IPS-15b (cell line): ENCODE measurements at regions not wholly inside any gene's neighbourhood (a gene's known extent, or its start where the extent isn't known, plus 50 kb on each side); places are given as distances from the start of the nearest gene placed in this dataset.

Source experiments
- H3K27me3 ChIP-seq: one replicate; pipeline ENCODE4 v1.6.1; 2013; ENCODE audit warnings: low read length; ENCODE audit not compliant: control insufficient read depth, insufficient read depth
- H3K36me3 ChIP-seq: one replicate; pipeline ENCODE4 v1.6.1; 2013; ENCODE audit warnings: low read length; ENCODE audit not compliant: control insufficient read depth, insufficient read depth
- H3K4me1 ChIP-seq: one replicate; pipeline ENCODE4 v1.6.1; 2013; ENCODE audit warnings: mild to moderate bottlenecking, low read length; ENCODE audit not compliant: control insufficient read depth, insufficient read depth
- H3K4me3 ChIP-seq: one replicate; pipeline ENCODE4 v1.5.1; 2013; ENCODE audit warnings: low read depth, low read length
- H3K9ac ChIP-seq: one replicate; pipeline ENCODE4 v1.6.1; 2013; ENCODE audit warnings: low read depth, mild to moderate bottlenecking, low read length
- H3K9me3 ChIP-seq: one replicate; pipeline ENCODE4 v1.6.1; 2013; ENCODE audit warnings: mild to moderate bottlenecking, low read length; ENCODE audit not compliant: control insufficient read depth, insufficient read depth

- Histone ChIP-seq H3K4me1 (no peaks in the 10 kb centered on the region), H3K27me3 (no peaks in the 10 kb centered on the region), H3K9ac (no peak overlapping the region), H3K36me3 (no peaks in the 10 kb centered on the region), H3K4me3 (no peak overlapping the region), H3K9me3 (no peaks in the 10 kb centered on the region)
Observed at GRCh38 chr9:118570066-118570465, 799.2 kb downstream of the BRINP1 start.

- Histone ChIP-seq H3K4me3 (no peak overlapping the region), H3K27me3 (no peaks in the 10 kb centered on the region), H3K9ac (no peak overlapping the region), H3K36me3 (no peaks in the 10 kb centered on the region), H3K9me3 (no peaks in the 10 kb centered on the region), H3K4me1 (no peaks in the 10 kb centered on the region)
Observed at GRCh38 chr9:118575341-118576070, 793.7 kb downstream of the BRINP1 start.

- Histone ChIP-seq H3K9me3 (no peaks in the 10 kb centered on the region), H3K4me3 (no peak overlapping the region), H3K27me3 (no peaks in the 10 kb centered on the region), H3K36me3 (no peaks in the 10 kb centered on the region), H3K9ac (no peak overlapping the region), H3K4me1 (no peaks in the 10 kb centered on the region)
Observed at GRCh38 chr9:118577121-118577520, 792.1 kb downstream of the BRINP1 start.

- Histone ChIP-seq H3K27me3 (no peaks in the 10 kb centered on the region), H3K36me3 (no peaks in the 10 kb centered on the region), H3K4me1 (no peaks in the 10 kb centered on the region), H3K4me3 (no peak overlapping the region), H3K9ac (no peak overlapping the region), H3K9me3 (no peaks in the 10 kb centered on the region)
Observed at GRCh38 chr9:118578467-118578866, 790.8 kb downstream of the BRINP1 start.

GRCh38 chr9:118583414-118583813, 785.8 kb downstream of the BRINP1 start:
- no peaks in the 10 kb centered on the region for H3K36me3 ChIP-seq
- H3K27me3 ChIP-seq: no peaks in the 10 kb centered on the region
- H3K9ac ChIP-seq: no peak overlapping the region
- no peaks in the 10 kb centered on the region for H3K4me1 ChIP-seq
- no peaks in the 10 kb centered on the region for H3K9me3 ChIP-seq
- no peak overlapping the region for H3K4me3 ChIP-seq

GRCh38 chr9:118586978-118587377, 782.3 kb downstream of the BRINP1 start:
- Histone ChIP-seq H3K36me3 (no peaks in the 10 kb centered on the region), H3K9ac (no peak overlapping the region), H3K4me1 (no peaks in the 10 kb centered on the region), H3K4me3 (no peak overlapping the region), H3K9me3 (no peaks in the 10 kb centered on the region), H3K27me3 (no peaks in the 10 kb centered on the region)

- H3K9me3 ChIP-seq: no peaks in the 10 kb centered on the region
- no peak overlapping the region for H3K9ac ChIP-seq
- H3K4me1 ChIP-seq: no peaks in the 10 kb centered on the region
- no peaks in the 10 kb centered on the region for H3K27me3 ChIP-seq
- no peaks in the 10 kb centered on the region for H3K36me3 ChIP-seq
- H3K4me3 ChIP-seq: no peak overlapping the region
Observed at GRCh38 chr9:118594428-118594827, 774.8 kb downstream of the BRINP1 start.

- Histone ChIP-seq H3K9ac (no peak overlapping the region), H3K27me3 (no peaks in the 10 kb centered on the region), H3K4me1 (no peaks in the 10 kb centered on the region), H3K9me3 (no peaks in the 10 kb centered on the region), H3K36me3 (no peaks in the 10 kb centered on the region), H3K4me3 (no peak overlapping the region)
Observed at GRCh38 chr9:118595719-118596305, 773.4 kb downstream of the BRINP1 start.

- Histone ChIP-seq H3K4me3 (no peak overlapping the region), H3K9ac (no peak overlapping the region), H3K27me3 (no peaks in the 10 kb centered on the region), H3K9me3 (no peaks in the 10 kb centered on the region), H3K4me1 (no peaks in the 10 kb centered on the region), H3K36me3 (no peaks in the 10 kb centered on the region)
Observed at GRCh38 chr9:118596374-118597015, 772.7 kb downstream of the BRINP1 start.

- no peak overlapping the region for H3K4me3 ChIP-seq
- no peaks in the 10 kb centered on the region for H3K27me3 ChIP-seq
- no peak overlapping the region for H3K9ac ChIP-seq
- no peaks in the 10 kb centered on the region for H3K4me1 ChIP-seq
- no peaks in the 10 kb centered on the region for H3K36me3 ChIP-seq
- no peaks in the 10 kb centered on the region for H3K9me3 ChIP-seq
Observed at GRCh38 chr9:118606668-118607067, 762.6 kb downstream of the BRINP1 start.

- Histone ChIP-seq H3K36me3 (no peaks in the 10 kb centered on the region), H3K9me3 (no peaks in the 10 kb centered on the region), H3K9ac (no peak overlapping the region), H3K27me3 (no peaks in the 10 kb centered on the region), H3K4me1 (no peaks in the 10 kb centered on the region), H3K4me3 (no peak overlapping the region)
Observed at GRCh38 chr9:118609355-118610044, 759.7 kb downstream of the BRINP1 start.
